ENCODE measurements at regions not wholly inside any gene's neighbourhood (a gene's known extent, or its start where the extent isn't known, plus 50 kb on each side); places are given as distances from the start of the nearest gene placed in this dataset.

DNA sequence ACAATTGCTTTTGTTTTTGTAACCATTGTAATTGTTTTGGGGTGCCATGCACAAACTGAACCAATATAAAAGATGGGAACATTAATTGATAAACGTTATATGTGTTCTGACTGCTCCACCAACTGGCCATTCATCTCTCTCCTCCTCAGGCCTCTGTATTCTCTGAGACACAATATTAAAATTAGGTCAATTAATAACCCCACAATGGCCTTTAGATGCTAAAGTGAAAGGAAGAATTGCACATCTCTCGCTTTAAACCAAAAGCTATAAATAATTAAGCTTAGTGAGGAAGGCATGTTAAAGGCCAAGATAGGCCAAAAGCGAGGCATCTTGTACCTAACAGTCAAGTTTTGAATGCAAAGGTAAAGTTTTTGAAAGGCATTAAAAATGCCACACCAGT is 448.4 kb upstream of the ITGA1 start:
- TF ChIP-seq POLR2A (IDR thresholded peaks at IDR 0.05) (no peak), EP300 (IDR thresholded peaks at IDR 0.05) (no peak), POLR2AphosphoS5 (IDR thresholded peaks at IDR 0.05) (no peak)
- TF ChIP-seq, protein P1, sequence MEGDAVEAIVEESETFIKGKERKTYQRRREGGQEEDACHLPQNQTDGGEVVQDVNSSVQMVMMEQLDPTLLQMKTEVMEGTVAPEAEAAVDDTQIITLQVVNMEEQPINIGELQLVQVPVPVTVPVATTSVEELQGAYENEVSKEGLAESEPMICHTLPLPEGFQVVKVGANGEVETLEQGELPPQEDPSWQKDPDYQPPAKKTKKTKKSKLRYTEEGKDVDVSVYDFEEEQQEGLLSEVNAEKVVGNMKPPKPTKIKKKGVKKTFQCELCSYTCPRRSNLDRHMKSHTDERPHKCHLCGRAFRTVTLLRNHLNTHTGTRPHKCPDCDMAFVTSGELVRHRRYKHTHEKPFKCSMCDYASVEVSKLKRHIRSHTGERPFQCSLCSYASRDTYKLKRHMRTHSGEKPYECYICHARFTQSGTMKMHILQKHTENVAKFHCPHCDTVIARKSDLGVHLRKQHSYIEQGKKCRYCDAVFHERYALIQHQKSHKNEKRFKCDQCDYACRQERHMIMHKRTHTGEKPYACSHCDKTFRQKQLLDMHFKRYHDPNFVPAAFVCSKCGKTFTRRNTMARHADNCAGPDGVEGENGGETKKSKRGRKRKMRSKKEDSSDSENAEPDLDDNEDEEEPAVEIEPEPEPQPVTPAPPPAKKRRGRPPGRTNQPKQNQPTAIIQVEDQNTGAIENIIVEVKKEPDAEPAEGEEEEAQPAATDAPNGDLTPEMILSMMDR (IDR thresholded peaks at IDR 0.05): no peak
